ENCODE measurements at regions not wholly inside any gene's neighbourhood (a gene's known extent, or its start where the extent isn't known, plus 50 kb on each side); places are given as distances from the start of the nearest gene placed in this dataset.

DNA sequence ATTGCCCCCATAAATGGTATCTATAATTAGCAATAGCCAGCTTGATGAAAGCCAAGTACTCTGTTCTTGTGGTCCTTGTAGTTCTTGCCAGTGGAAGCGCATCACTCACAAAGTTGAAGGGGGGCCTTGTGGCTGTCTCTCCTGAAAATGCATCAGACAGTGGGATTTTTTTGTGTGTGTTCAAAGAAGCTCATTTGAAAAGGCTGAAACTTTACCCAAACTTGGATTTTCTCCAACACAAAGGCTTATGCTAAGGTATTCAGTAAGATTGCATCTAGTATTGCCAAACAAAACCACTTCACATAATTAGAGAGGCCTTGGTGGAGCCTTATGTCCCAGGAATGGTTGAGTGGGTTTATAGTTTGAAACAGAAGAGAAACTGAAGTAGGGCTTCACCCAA, 216.7 kb upstream of the TMTC1 start:
- H3K36me3 ChIP-seq (ENCODE audit: control insufficient read depth in 2 of 2, extremely low read depth in 1 of 2, insufficient read depth in 2 of 2, low read length in 2 of 2): no peaks in the 10 kb centered on the region
- H3K9ac ChIP-seq (ENCODE audit: control insufficient read depth, extremely low read depth, insufficient read depth, low read length): no peak overlapping the region
- FAIRE-seq (no peak), DNase-seq (ENCODE audit: low read depth, low spot score) (no peak)
- H4K20me1 ChIP-seq (ENCODE audit: control insufficient read depth, extremely low read depth, insufficient read depth, low read length): no peaks in the 10 kb centered on the region
- no peaks in the 10 kb centered on the region for H3K9me3 ChIP-seq (ENCODE audit: control insufficient read depth, low read depth, low read length)
- dilution Hi-C loops (cut with MboI; ENCODE audit: extremely low pct_ligation_motif_present, low sequenced_read_pairs): no loop called here
- H3K9me1 ChIP-seq (ENCODE audit: control insufficient read depth, extremely low read depth, insufficient read depth, low read length): no peaks in the 10 kb centered on the region
- H3K27ac ChIP-seq (ENCODE audit: control insufficient read depth, insufficient read depth, low read length): no peak overlapping the region
- H3K79me2 ChIP-seq (ENCODE audit: control insufficient read depth, insufficient read depth, low read length): no peaks in the 10 kb centered on the region
- H2AFZ ChIP-seq (ENCODE audit: control insufficient read depth, low read length): no peak overlapping the region
- H3K4me1 ChIP-seq (ENCODE audit: control insufficient read depth, extremely low read depth, insufficient read depth, low read length): no peaks in the 10 kb centered on the region
- no peak overlapping the region for H3K4me2 ChIP-seq (ENCODE audit: control insufficient read depth, extremely low read depth, insufficient read depth, low read depth, low read length)
- H3K4me3 ChIP-seq (ENCODE audit: control insufficient read depth in 2 of 3, extremely low read depth in 1 of 3, insufficient read depth in 2 of 3, low read depth in 1 of 3, low read length in 3 of 3): no peak overlapping the region
- TF ChIP-seq EZH2 (IDR thresholded peaks at IDR 0.05; ENCODE audit: low read length): no peak
- TF ChIP-seq, protein P1, sequence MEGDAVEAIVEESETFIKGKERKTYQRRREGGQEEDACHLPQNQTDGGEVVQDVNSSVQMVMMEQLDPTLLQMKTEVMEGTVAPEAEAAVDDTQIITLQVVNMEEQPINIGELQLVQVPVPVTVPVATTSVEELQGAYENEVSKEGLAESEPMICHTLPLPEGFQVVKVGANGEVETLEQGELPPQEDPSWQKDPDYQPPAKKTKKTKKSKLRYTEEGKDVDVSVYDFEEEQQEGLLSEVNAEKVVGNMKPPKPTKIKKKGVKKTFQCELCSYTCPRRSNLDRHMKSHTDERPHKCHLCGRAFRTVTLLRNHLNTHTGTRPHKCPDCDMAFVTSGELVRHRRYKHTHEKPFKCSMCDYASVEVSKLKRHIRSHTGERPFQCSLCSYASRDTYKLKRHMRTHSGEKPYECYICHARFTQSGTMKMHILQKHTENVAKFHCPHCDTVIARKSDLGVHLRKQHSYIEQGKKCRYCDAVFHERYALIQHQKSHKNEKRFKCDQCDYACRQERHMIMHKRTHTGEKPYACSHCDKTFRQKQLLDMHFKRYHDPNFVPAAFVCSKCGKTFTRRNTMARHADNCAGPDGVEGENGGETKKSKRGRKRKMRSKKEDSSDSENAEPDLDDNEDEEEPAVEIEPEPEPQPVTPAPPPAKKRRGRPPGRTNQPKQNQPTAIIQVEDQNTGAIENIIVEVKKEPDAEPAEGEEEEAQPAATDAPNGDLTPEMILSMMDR (optimal IDR thresholded peaks at IDR 0.05 in 1 of 3, IDR thresholded peaks at IDR 0.05 in 1 of 3, conservative IDR thresholded peaks at IDR 0.05 in 1 of 3; ENCODE audit: extremely low read depth in 1 of 3, insufficient read depth in 2 of 3, low read length in 3 of 3): no peak
- H3K27me3 ChIP-seq (ENCODE audit: control insufficient read depth, extremely low read depth, insufficient read depth, low read length): no peaks in the 10 kb centered on the region

DNA sequence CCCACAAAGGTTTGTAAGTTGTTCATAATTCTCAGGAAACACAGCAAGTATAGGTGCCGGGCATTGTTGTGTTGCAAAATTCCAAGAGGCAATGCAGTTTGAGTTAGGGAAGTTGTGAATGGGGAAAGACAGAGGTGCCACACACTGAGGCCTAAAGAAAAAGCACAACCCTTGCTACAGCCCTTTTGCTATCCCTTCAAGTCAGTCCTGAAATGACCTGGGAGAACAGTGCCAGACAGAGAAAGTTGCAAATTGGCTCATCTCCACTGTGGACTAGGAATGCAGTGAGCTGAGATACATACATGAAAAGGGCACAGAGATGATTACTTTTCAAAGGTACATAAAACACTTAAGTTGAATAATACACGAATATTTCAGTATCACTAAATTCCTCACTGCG, 213.3 kb upstream of the TMTC1 start:
- H4K20me1 ChIP-seq (ENCODE audit: control insufficient read depth, extremely low read depth, insufficient read depth, low read length): no peaks in the 10 kb centered on the region
- dilution Hi-C loops (cut with MboI; ENCODE audit: extremely low pct_ligation_motif_present, low sequenced_read_pairs): no loop called here
- H3K27ac ChIP-seq (ENCODE audit: control insufficient read depth, insufficient read depth, low read length): no peak overlapping the region
- H2AFZ ChIP-seq (ENCODE audit: control insufficient read depth, low read length): no peak overlapping the region
- no peaks in the 10 kb centered on the region for H3K79me2 ChIP-seq (ENCODE audit: control insufficient read depth, insufficient read depth, low read length)
- FAIRE-seq (no peak), DNase-seq (ENCODE audit: low read depth, low spot score) (no peak)
- no peak overlapping the region for H3K9ac ChIP-seq (ENCODE audit: control insufficient read depth, extremely low read depth, insufficient read depth, low read length)
- H3K27me3 ChIP-seq (ENCODE audit: control insufficient read depth, extremely low read depth, insufficient read depth, low read length): no peaks in the 10 kb centered on the region
- H3K36me3 ChIP-seq (ENCODE audit: control insufficient read depth in 2 of 2, extremely low read depth in 1 of 2, insufficient read depth in 2 of 2, low read length in 2 of 2): no peaks in the 10 kb centered on the region
- TF ChIP-seq, protein P1 (optimal IDR thresholded peaks at IDR 0.05 in 1 of 3, IDR thresholded peaks at IDR 0.05 in 1 of 3, conservative IDR thresholded peaks at IDR 0.05 in 1 of 3; ENCODE audit: extremely low read depth in 1 of 3, insufficient read depth in 2 of 3, low read length in 3 of 3): no peak
- TF ChIP-seq EZH2 (IDR thresholded peaks at IDR 0.05; ENCODE audit: low read length): no peak
- H3K9me3 ChIP-seq (ENCODE audit: control insufficient read depth, low read depth, low read length): no peaks in the 10 kb centered on the region
- H3K4me1 ChIP-seq (ENCODE audit: control insufficient read depth, extremely low read depth, insufficient read depth, low read length): no peaks in the 10 kb centered on the region
- H3K9me1 ChIP-seq (ENCODE audit: control insufficient read depth, extremely low read depth, insufficient read depth, low read length): no peaks in the 10 kb centered on the region
- H3K4me2 ChIP-seq (ENCODE audit: control insufficient read depth, extremely low read depth, insufficient read depth, low read depth, low read length): no peak overlapping the region
- no peak overlapping the region for H3K4me3 ChIP-seq (ENCODE audit: control insufficient read depth in 2 of 3, extremely low read depth in 1 of 3, insufficient read depth in 2 of 3, low read depth in 1 of 3, low read length in 3 of 3)

Data from keratinocyte (primary cell).